ENCODE measurements at regions not wholly inside any gene's neighbourhood (a gene's known extent, or its start where the extent isn't known, plus 50 kb on each side); places are given as distances from the start of the nearest gene placed in this dataset.
"Not testable (repeated sequence)": the region's sequence is repeated elsewhere in the genome, so short reads cannot be mapped to it uniquely, and the experiment has no call there.

DNA sequence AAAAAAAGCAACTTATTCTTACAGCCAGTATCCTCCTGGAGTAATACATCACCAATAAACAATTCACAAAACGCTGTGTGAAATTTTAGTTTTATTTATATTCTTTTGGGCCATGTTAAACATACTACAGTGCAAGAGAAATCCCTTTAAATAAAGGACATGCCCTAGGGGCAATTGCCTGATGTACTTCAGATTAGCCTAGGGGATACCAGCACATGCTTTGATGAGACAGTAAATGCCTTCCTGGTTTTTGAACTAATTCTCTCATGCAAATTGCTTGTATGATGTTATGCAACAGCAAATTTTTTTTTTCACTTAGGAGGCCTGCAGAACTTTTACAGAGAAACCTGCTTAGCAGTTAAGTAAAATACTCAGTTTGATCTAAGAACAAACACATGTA, 711.9 kb upstream of the FRG1 start:
- Histone ChIP-seq H3K9ac (ENCODE audit: low read length) (no peak overlapping the region), H3K27me3 (ENCODE audit: low read depth, low read length) (no peaks in the 10 kb centered on the region), H3K4me2 (ENCODE audit: low read length) (no peak overlapping the region), H2AFZ (ENCODE audit: low read depth, low read length) (no peak overlapping the region), H4K20me1 (ENCODE audit: insufficient read depth, low read length) (no peaks in the 10 kb centered on the region), H3K4me1 (ENCODE audit: low read length) (no peaks in the 10 kb centered on the region), H3K4me3 (ENCODE audit: low read length) (no peak overlapping the region), H3K36me3 (replicated peaks; ENCODE audit: low read depth, low read length) (no peaks in the 10 kb centered on the region), H3K79me2 (ENCODE audit: low read length) (no peaks in the 10 kb centered on the region), H3K9me3 (ENCODE audit: insufficient read depth, low read length) (no peaks in the 10 kb centered on the region), H3K27ac (ENCODE audit: low read length) (no peak overlapping the region)
- TF ChIP-seq EZH2phosphoT487 (IDR thresholded peaks at IDR 0.05; ENCODE audit: low read depth) (no peak), CTCF (IDR thresholded peaks at IDR 0.05; ENCODE audit: low read depth, low read length) (no peak)

GRCh38 chr4:189232274-189232673, 708.4 kb upstream of the FRG1 start:
- no peak overlapping the region for H3K4me3 ChIP-seq (ENCODE audit: low read length)
- no peak overlapping the region for H3K27ac ChIP-seq (ENCODE audit: low read length)
- TF ChIP-seq EZH2phosphoT487 (IDR thresholded peaks at IDR 0.05; ENCODE audit: low read depth) (no peak), CTCF (IDR thresholded peaks at IDR 0.05; ENCODE audit: low read depth, low read length) (no peak)
- H3K27me3 ChIP-seq (ENCODE audit: low read depth, low read length): no peaks in the 10 kb centered on the region
- no peak overlapping the region for H2AFZ ChIP-seq (ENCODE audit: low read depth, low read length)
- no peak overlapping the region for H3K4me2 ChIP-seq (ENCODE audit: low read length)
- no peaks in the 10 kb centered on the region for H4K20me1 ChIP-seq (ENCODE audit: insufficient read depth, low read length)
- no peaks in the 10 kb centered on the region for H3K79me2 ChIP-seq (ENCODE audit: low read length)
- H3K4me1 ChIP-seq (ENCODE audit: low read length): no peaks in the 10 kb centered on the region
- H3K9ac ChIP-seq (ENCODE audit: low read length): no peak overlapping the region
- no peaks in the 10 kb centered on the region for H3K9me3 ChIP-seq (ENCODE audit: insufficient read depth, low read length)
- no peaks in the 10 kb centered on the region for H3K36me3 ChIP-seq (replicated peaks; ENCODE audit: low read depth, low read length)

DNA sequence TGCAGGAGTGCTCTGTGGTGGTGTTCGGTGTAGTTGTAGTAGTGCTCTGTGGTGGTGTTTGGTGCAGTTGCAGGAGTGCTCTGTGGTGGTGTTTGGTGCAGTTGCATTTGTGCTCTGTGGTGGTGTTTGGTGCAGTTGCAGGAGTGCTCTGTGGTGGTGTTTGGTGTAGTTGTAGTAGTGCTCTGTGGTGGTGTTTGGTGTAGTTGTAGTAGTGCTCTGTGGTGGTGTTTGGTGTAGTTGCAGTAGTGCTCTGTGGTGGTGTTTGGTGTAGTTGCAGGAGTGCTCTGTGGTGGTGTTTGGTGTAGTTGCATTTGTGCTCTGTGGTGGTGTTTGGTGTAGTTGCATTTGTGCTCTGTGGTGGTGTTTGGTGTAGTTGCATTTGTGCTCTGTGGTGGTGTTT, 706.9 kb upstream of the FRG1 start:
- not testable (repeated sequence) for H3K9ac ChIP-seq (ENCODE audit: low read length); H3K4me2 ChIP-seq (ENCODE audit: low read length); H3K4me3 ChIP-seq (ENCODE audit: low read length); H3K27ac ChIP-seq (ENCODE audit: low read length); H3K9me3 ChIP-seq (ENCODE audit: insufficient read depth, low read length); H3K4me1 ChIP-seq (ENCODE audit: low read length); H3K79me2 ChIP-seq (ENCODE audit: low read length); H3K27me3 ChIP-seq (ENCODE audit: low read depth, low read length); H2AFZ ChIP-seq (ENCODE audit: low read depth, low read length); H4K20me1 ChIP-seq (ENCODE audit: insufficient read depth, low read length); H3K36me3 ChIP-seq (replicated peaks; ENCODE audit: low read depth, low read length)

DNA sequence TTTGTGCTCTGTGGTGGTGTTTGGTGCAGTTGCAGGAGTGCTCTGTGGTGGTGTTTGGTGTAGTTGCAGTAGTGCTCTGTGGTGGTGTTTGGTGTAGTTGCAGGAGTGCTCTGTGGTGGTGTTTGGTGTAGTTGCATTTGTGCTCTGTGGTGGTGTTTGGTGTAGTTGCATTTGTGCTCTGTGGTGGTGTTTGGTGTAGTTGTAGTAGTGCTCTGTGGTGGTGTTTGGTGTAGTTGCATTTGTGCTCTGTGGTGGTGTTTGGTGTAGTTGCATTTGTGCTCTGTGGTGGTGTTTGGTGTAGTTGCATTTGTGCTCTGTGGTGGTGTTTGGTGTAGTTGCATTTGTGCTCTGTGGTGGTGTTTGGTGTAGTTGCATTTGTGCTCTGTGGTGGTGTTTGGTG, 705.7 kb upstream of the FRG1 start:
- H3K9me3 ChIP-seq (ENCODE audit: insufficient read depth, low read length); H3K4me1 ChIP-seq (ENCODE audit: low read length); H3K36me3 ChIP-seq (replicated peaks; ENCODE audit: low read depth, low read length); H3K9ac ChIP-seq (ENCODE audit: low read length); H3K4me2 ChIP-seq (ENCODE audit: low read length); H3K4me3 ChIP-seq (ENCODE audit: low read length); H2AFZ ChIP-seq (ENCODE audit: low read depth, low read length); H4K20me1 ChIP-seq (ENCODE audit: insufficient read depth, low read length); H3K79me2 ChIP-seq (ENCODE audit: low read length); H3K27me3 ChIP-seq (ENCODE audit: low read depth, low read length); H3K27ac ChIP-seq (ENCODE audit: low read length): not testable (repeated sequence)

- Histone ChIP-seq H3K27me3 (ENCODE audit: low read depth, low read length) (no peaks in the 10 kb centered on the region), H3K79me2 (ENCODE audit: low read length) (no peaks in the 10 kb centered on the region), H3K36me3 (replicated peaks; ENCODE audit: low read depth, low read length) (no peaks in the 10 kb centered on the region), H3K9me3 (ENCODE audit: insufficient read depth, low read length) (no peaks in the 10 kb centered on the region), H4K20me1 (ENCODE audit: insufficient read depth, low read length) (no peaks in the 10 kb centered on the region), H3K27ac (ENCODE audit: low read length) (no peak overlapping the region), H2AFZ (ENCODE audit: low read depth, low read length) (no peak overlapping the region), H3K4me3 (ENCODE audit: low read length) (no peak overlapping the region), H3K4me1 (ENCODE audit: low read length) (no peaks in the 10 kb centered on the region), H3K9ac (ENCODE audit: low read length) (no peak overlapping the region), H3K4me2 (ENCODE audit: low read length) (no peak overlapping the region)
- TF ChIP-seq CTCF (IDR thresholded peaks at IDR 0.05; ENCODE audit: low read depth, low read length): no peak
- no peak for TF ChIP-seq EZH2phosphoT487 (IDR thresholded peaks at IDR 0.05; ENCODE audit: low read depth)
Measured at GRCh38 chr4:189235599-189235998, 705.1 kb upstream of the FRG1 start.

GRCh38 chr4:189236321-189236720, 704.4 kb upstream of the FRG1 start:
- H3K27me3 ChIP-seq (ENCODE audit: low read depth, low read length); H4K20me1 ChIP-seq (ENCODE audit: insufficient read depth, low read length); H3K4me1 ChIP-seq (ENCODE audit: low read length); H3K4me2 ChIP-seq (ENCODE audit: low read length); H2AFZ ChIP-seq (ENCODE audit: low read depth, low read length); H3K9ac ChIP-seq (ENCODE audit: low read length); H3K27ac ChIP-seq (ENCODE audit: low read length); H3K79me2 ChIP-seq (ENCODE audit: low read length); H3K36me3 ChIP-seq (replicated peaks; ENCODE audit: low read depth, low read length); H3K4me3 ChIP-seq (ENCODE audit: low read length); H3K9me3 ChIP-seq (ENCODE audit: insufficient read depth, low read length): not testable (repeated sequence)
